ENCODE measurements at regions not wholly inside any gene's neighbourhood (a gene's known extent, or its start where the extent isn't known, plus 50 kb on each side); places are given as distances from the start of the nearest gene placed in this dataset. TPM values are rescaled to one million over a fixed set of nuclear protein-coding genes. Genes with fewer than 3 reads are reported as not detected.

Small RNAs in the stretch of these regions (small RNA-seq; reads per million reads assigned to genes)
- gene RF00017 (ENCODE audit: low replicate concordance): not detected

Measured in temporal lobe (tissue), 1 donor.